ENCODE measurements at regions not wholly inside any gene's neighbourhood (a gene's known extent, or its start where the extent isn't known, plus 50 kb on each side); places are given as distances from the start of the nearest gene placed in this dataset.

DNA sequence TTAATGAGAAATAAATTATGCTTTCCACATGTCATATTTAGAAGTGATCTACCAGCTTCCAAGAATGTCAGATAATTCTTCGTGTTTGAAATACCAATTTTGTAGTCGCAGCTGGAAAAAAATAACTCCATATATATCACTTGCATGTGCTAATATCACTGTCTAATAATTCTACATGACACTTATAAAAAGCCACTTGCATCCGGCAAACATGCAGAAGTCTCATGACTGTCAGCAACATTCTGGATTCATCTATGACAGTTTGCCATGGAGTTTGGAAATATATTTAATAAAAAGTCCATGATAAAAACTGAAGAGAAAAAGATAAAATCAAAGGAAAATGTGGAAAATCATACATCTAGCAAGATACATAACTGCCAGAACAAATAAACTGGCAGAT is 1784.4 kb downstream of the SUCLG1 start:
- ChIA-PET POLR2A (no interaction called here), CTCF (no interaction called here)
- Mint-ChIP-seq H3K9me3 (peaks cover 15% of the 10 kb centered on the region), H3K36me3 (ENCODE audit: low read depth) (no peaks in the 10 kb centered on the region), H3K27me3 (no peaks in the 10 kb centered on the region), H3K4me1 (ENCODE audit: low read depth) (no peaks in the 10 kb centered on the region), H3K27ac (no peak overlapping the region), H3K4me3 (no peak overlapping the region)
- H3K9me3 ChIP-seq (ENCODE audit: control insufficient read depth in 1 of 2, insufficient read depth in 1 of 2, low read length in 2 of 2): no peaks in the 10 kb centered on the region
- intact Hi-C loops (cut with DNase I, micrococcal nuclease): no loop called here
- no peaks in the 10 kb centered on the region for H3K4me1 ChIP-seq (ENCODE audit: insufficient read depth, low read length)
- TF ChIP-seq CTCF (IDR thresholded peaks at IDR 0.05): no peak
- no peak overlapping the region for H3K27ac ChIP-seq (ENCODE audit: low read depth in 1 of 2, low read length in 2 of 2)
- DNase-seq: no peak
- no peak overlapping the region for H3K4me3 ChIP-seq (ENCODE audit: low read length)
- H3K27me3 ChIP-seq (ENCODE audit: control insufficient read depth in 1 of 2, insufficient read depth in 2 of 2, low read length in 2 of 2): no peaks in the 10 kb centered on the region
- ATAC-seq (ENCODE audit: poor library complexity): no peak
- no peaks in the 10 kb centered on the region for H3K36me3 ChIP-seq (ENCODE audit: insufficient read depth, low read length)

GRCh38 chr2:82667491-82667890 is 1791.6 kb downstream of the SUCLG1 start:
- H3K27ac ChIP-seq (ENCODE audit: low read depth in 1 of 2, low read length in 2 of 2): no peak overlapping the region
- Mint-ChIP-seq H3K27ac (no peak overlapping the region), H3K4me1 (ENCODE audit: low read depth) (no peaks in the 10 kb centered on the region), H3K9me3 (no peaks in the 10 kb centered on the region), H3K4me3 (no peak overlapping the region), H3K36me3 (ENCODE audit: low read depth) (no peaks in the 10 kb centered on the region), H3K27me3 (no peaks in the 10 kb centered on the region)
- POLR2A ChIA-PET: no interaction called here
- CTCF ChIA-PET: no interaction called here
- H3K36me3 ChIP-seq (ENCODE audit: insufficient read depth, low read length): no peaks in the 10 kb centered on the region
- intact Hi-C loops (cut with DNase I, micrococcal nuclease): no loop called here
- H3K4me3 ChIP-seq (ENCODE audit: low read length): no peak overlapping the region
- no peaks in the 10 kb centered on the region for H3K27me3 ChIP-seq (ENCODE audit: control insufficient read depth in 1 of 2, insufficient read depth in 2 of 2, low read length in 2 of 2)
- no peaks in the 10 kb centered on the region for H3K4me1 ChIP-seq (ENCODE audit: insufficient read depth, low read length)
- H3K9me3 ChIP-seq (ENCODE audit: control insufficient read depth in 1 of 2, insufficient read depth in 1 of 2, low read length in 2 of 2): no peaks in the 10 kb centered on the region
- ATAC-seq (ENCODE audit: poor library complexity): no peak
- no peak for DNase-seq
- TF ChIP-seq CTCF (IDR thresholded peaks at IDR 0.05): no peak

GRCh38 chr2:82665691-82666090 is 1793.4 kb downstream of the SUCLG1 start:
- ChIA-PET POLR2A (no interaction called here), CTCF (no interaction called here)
- no peak for DNase-seq
- Mint-ChIP-seq H3K9me3 (peaks cover 7% of the 10 kb centered on the region), H3K4me3 (no peak overlapping the region), H3K27ac (no peak overlapping the region), H3K4me1 (ENCODE audit: low read depth) (no peaks in the 10 kb centered on the region), H3K27me3 (no peaks in the 10 kb centered on the region), H3K36me3 (ENCODE audit: low read depth) (no peaks in the 10 kb centered on the region)
- H3K4me3 ChIP-seq (ENCODE audit: low read length): no peak overlapping the region
- H3K27ac ChIP-seq (ENCODE audit: low read depth in 1 of 2, low read length in 2 of 2): no peak overlapping the region
- TF ChIP-seq CTCF (IDR thresholded peaks at IDR 0.05): no peak
- no peak for ATAC-seq (ENCODE audit: poor library complexity)
- H3K4me1 ChIP-seq (ENCODE audit: insufficient read depth, low read length): no peaks in the 10 kb centered on the region
- H3K9me3 ChIP-seq (ENCODE audit: control insufficient read depth in 1 of 2, insufficient read depth in 1 of 2, low read length in 2 of 2): no peaks in the 10 kb centered on the region
- no peaks in the 10 kb centered on the region for H3K27me3 ChIP-seq (ENCODE audit: control insufficient read depth in 1 of 2, insufficient read depth in 2 of 2, low read length in 2 of 2)
- no peaks in the 10 kb centered on the region for H3K36me3 ChIP-seq (ENCODE audit: insufficient read depth, low read length)
- intact Hi-C loops (cut with DNase I, micrococcal nuclease): no loop called here
